GM12874 (cell line): ENCODE measurements at regions not wholly inside any gene's neighbourhood (a gene's known extent, or its start where the extent isn't known, plus 50 kb on each side); places are given as distances from the start of the nearest gene placed in this dataset.

ENCODE experiments used
- CTCF ChIP-seq: IDR thresholded peaks from 2 replicates; pipeline ENCODE4 v1.5.1; 2011; ENCODE audit warnings: low read depth, mild to moderate bottlenecking, control low read depth, low read length, moderate library complexity; ENCODE audit not compliant: insufficient read depth

DNA sequence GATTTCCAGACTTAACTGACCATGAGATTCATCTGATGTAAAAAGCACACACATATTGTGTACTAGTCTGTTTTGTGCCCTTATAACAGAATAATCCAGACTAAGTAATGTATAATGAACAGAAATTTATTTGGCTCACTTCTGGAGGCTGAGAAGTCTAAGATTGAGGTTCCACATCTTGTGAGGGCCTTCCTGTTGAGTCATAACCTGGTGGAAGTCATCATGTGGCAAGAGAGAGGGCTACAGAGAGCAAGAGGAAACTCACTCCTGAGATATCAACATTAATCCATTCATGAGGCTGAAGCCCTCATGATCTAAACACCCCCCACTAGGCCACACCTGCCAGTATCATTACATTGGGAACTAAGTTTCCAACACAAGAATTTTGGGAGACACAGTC lies 977.6 kb downstream of the MCTP2 start:
- TF ChIP-seq CTCF = no peak

DNA sequence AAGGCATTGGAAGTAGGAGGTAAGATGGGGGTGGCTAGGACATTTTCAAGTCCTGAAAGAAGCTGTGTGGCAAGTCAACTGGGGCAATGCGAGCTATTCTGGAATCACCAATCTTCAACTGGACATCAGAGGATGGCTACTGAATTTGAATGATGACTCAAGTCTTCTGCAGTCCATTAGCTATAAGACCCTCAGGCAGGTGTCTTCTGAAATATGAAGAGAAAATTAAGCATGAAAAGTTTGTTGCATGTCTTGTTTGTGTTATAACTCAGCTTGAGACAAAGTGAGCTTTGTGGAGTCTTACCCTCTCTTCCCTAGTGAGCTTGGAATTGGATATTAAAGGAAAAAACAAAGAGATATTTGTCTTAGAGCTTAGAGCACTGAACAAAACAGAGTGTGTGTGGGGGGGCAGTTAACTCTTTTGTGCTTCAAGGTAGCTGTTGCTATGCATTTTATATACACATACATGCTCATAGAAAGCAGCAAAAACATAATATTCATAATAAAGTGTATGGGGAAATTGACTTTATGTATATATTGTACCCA lies 979.1 kb downstream of the MCTP2 start:
- TF ChIP-seq CTCF = no peak

DNA sequence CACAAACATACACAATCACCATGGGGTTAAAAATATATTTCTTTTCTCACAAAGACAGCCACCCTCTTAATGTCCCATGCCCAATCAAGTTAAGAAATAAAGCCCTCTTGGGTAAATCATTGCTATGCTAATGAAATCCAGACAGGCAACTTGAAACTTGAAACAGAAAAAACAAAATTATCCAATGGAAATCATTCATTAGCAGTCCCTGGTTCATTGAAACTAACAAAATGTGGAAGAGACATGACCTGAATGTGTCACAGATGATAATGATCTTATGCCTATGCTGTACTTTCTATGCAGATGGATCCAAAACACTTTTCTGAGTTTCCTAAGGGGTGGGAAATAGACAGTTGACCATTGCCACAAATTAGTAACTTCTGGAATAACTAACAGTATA lies 983.7 kb downstream of the MCTP2 start:
- no peak for TF ChIP-seq CTCF

GRCh38 chr15:95226835-95227234 lies 995.5 kb downstream of the MCTP2 start:
- no peak for TF ChIP-seq CTCF

GRCh38 chr15:95227235-95227634 lies 995.9 kb downstream of the MCTP2 start:
- no peak for TF ChIP-seq CTCF

GRCh38 chr15:95228856-95229555 lies 997.6 kb downstream of the MCTP2 start:
- TF ChIP-seq CTCF = no peak

- TF ChIP-seq CTCF = no peak
Measured at GRCh38 chr15:95235033-95235432, 1003.7 kb downstream of the MCTP2 start.
